Pancreas (tissue), 10 donors: ENCODE measurements at regions not wholly inside any gene's neighbourhood (a gene's known extent, or its start where the extent isn't known, plus 50 kb on each side); places are given as distances from the start of the nearest gene placed in this dataset.

ENCODE experiments used
- ATAC-seq, 4 donors: fragments of 200-7000 bp; cut with Tn5 transposase; one replicate each; pipeline versions ENCODE4 v1.8.0 to v1.9.1; 2020; ENCODE audit warnings: mild to moderate bottlenecking in 4 of 4, moderate library complexity in 4 of 4
- DNase-seq, 6 donors: peaks; one replicate each; pipeline ENCODE4 v3.0.0-alpha.2; 2020
- FAIRE-seq: peaks from 2 replicates; lab custom pipeline; 2012; peaks lifted over from hg19 to GRCh38; lab: Jason Lieb, UNC
- H3K27ac ChIP-seq, 4 donors: fragments of 200-600 bp; sonication (generic); 1 replicate in 3 of 4; 2 replicates in 1 of 4; pipeline versions ENCODE4 v1.5.0 to v1.8.0; 2020
- H3K27me3 ChIP-seq, 4 donors: fragments of 200-600 bp; one replicate each; pipeline ENCODE4 v1.8.0; 2021
- H3K36me3 ChIP-seq, 3 donors: fragments of 200-600 bp; sonication (generic) in 1 of 3; one replicate each; pipeline versions ENCODE4 v1.5.0 to v1.8.0; 2020 to 2021
- H3K4me1 ChIP-seq, 3 donors: fragments of 200-600 bp; one replicate each; pipeline ENCODE4 v1.8.0; 2021
- H3K4me3 ChIP-seq, 4 donors: fragments of 200-600 bp; sonication (generic) in 2 of 4; one replicate each; pipeline versions ENCODE4 v1.5.0 to v1.8.0; 2020 to 2021
- H3K9me3 ChIP-seq, 4 donors: fragments of 200-600 bp; one replicate each; pipeline ENCODE4 v1.8.0; 2021
- WGBS, 2 donors: extraction: QIAGEN DNeasy Blood & Tissue Kit; methylation state at CpG; one replicate each; pipeline ENCODE4 v1.1.7; 2013; 5-methylcytosine and 5-hydroxymethylcytosine counted together
- intact Hi-C, 3 donors: fragments of 100-400 bp; cut with DNase I; formaldehyde crosslinking; loops; one replicate each; pipeline versions ENCODE4 v1.11.1 to v1.14.2; 2022
- TF ChIP-seq, protein P1 (sequence below), 4 donors: fragments of 200-600 bp; sonication (generic) in 3 of 4; IDR thresholded peaks; one replicate each; pipeline versions ENCODE4 v1.5.0 to v1.8.0; 2021; ENCODE audit warnings: antibody characterized with exemption in 4 of 4
- donor health status: healthy with polysubstance abuse.
- donor health status: DM: no; HTN: no; CAD: no; lungs with moderate emphysema.
- donor health status: DM: no; HTN: no; CAD: no.
- donor health status: control.
- donor health status: control.
- donor health status: Bipolar disorder and iron deficiency.
- donor health status: DM: yes; HTN: yes; CAD: no.
- donor health status: DM: no; HTN: no; CAD: no.
- donor health status: DM: no; HTN: no; CAD: no.
- donor health status: DM: yes; HTN: yes; CAD: no.

DNA sequence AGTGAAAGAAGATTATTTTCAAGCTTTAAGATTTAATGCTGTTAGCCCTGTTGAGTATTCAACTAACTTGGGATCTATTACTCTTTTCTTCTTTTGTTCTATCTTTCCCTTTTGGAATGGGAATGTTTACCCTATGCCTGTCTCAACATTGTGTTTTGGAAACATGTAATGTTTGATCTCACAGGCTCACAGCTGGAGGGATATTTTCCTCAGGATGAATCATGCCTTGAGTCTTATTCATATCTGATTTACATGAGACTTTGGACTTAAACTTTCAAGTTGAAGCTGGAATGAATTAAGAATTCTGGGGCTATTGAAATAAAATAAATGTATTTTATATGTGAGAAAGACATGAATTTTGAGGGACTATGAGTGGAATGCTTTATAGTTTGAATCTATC lies 607.8 kb upstream of the PTGER4 start:
- Histone ChIP-seq H3K27me3 (no peaks in the 10 kb centered on the region), H3K9me3 (no peaks in the 10 kb centered on the region), H3K36me3 (no peaks in the 10 kb centered on the region), H3K4me3 (no peak overlapping the region), H3K27ac (no peak overlapping the region), H3K4me1 (no peaks in the 10 kb centered on the region)
- TF ChIP-seq, protein P1, sequence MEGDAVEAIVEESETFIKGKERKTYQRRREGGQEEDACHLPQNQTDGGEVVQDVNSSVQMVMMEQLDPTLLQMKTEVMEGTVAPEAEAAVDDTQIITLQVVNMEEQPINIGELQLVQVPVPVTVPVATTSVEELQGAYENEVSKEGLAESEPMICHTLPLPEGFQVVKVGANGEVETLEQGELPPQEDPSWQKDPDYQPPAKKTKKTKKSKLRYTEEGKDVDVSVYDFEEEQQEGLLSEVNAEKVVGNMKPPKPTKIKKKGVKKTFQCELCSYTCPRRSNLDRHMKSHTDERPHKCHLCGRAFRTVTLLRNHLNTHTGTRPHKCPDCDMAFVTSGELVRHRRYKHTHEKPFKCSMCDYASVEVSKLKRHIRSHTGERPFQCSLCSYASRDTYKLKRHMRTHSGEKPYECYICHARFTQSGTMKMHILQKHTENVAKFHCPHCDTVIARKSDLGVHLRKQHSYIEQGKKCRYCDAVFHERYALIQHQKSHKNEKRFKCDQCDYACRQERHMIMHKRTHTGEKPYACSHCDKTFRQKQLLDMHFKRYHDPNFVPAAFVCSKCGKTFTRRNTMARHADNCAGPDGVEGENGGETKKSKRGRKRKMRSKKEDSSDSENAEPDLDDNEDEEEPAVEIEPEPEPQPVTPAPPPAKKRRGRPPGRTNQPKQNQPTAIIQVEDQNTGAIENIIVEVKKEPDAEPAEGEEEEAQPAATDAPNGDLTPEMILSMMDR (IDR thresholded peaks at IDR 0.05): no peak
- intact Hi-C loops: no loop called here
- ATAC-seq: peak; percentile 68 to 81 (median 76)
- DNase-seq: no peak
- no peak for FAIRE-seq

DNA sequence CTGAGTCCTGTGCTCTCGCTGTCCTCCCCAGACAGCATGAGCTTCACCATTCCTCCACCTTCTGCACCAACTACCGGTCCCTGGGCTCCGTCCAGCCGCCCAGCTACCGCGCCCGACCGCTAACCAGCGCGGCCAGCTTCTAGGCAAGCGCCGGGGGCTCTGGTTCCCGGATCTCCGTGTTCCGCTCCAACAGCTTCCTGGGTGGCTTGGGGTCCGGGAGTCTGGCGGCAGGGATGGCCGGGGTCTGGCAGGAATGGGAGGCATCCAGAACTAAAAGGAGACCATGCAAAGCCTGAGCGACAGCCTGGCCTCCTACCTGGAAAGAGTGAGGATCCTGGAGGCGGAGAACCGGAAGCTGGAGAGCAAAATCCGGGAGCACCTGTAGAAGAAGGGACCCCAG lies 613.1 kb upstream of the PTGER4 start:
- H3K27me3 ChIP-seq: no peaks in the 10 kb centered on the region
- intact Hi-C loops: no loop called here
- H3K36me3 ChIP-seq: no peaks in the 10 kb centered on the region
- whole genome bisulfite sequencing, 2 donors: 93 to 94% methylated on average over 22 of the region's 22 CpGs
- no peak for FAIRE-seq
- no peak overlapping the region for H3K4me3 ChIP-seq
- ATAC-seq: no peak
- no peak overlapping the region for H3K27ac ChIP-seq
- peak in 2 of 6 donors; percentile 48 to 49 for DNase-seq
- no peaks in the 10 kb centered on the region for H3K9me3 ChIP-seq
- TF ChIP-seq, protein P1 (IDR thresholded peaks at IDR 0.05): no peak
- no peaks in the 10 kb centered on the region for H3K4me1 ChIP-seq

GRCh38 chr5:40052808-40053207 lies 626.9 kb upstream of the PTGER4 start:
- H3K27me3 ChIP-seq: no peaks in the 10 kb centered on the region
- no peaks in the 10 kb centered on the region for H3K4me1 ChIP-seq
- WGBS, 2 donors: 47 to 54% methylated on average over 4 of the region's 4 CpGs
- intact Hi-C loops: no loop called here
- H3K36me3 ChIP-seq: no peaks in the 10 kb centered on the region
- TF ChIP-seq, protein P1 (IDR thresholded peaks at IDR 0.05): no peak
- peak in 1 of 4 donors; percentile 27 for ATAC-seq
- H3K9me3 ChIP-seq: no peaks in the 10 kb centered on the region
- no peak overlapping the region for H3K27ac ChIP-seq
- DNase-seq: no peak
- FAIRE-seq: no peak
- no peak overlapping the region for H3K4me3 ChIP-seq

DNA sequence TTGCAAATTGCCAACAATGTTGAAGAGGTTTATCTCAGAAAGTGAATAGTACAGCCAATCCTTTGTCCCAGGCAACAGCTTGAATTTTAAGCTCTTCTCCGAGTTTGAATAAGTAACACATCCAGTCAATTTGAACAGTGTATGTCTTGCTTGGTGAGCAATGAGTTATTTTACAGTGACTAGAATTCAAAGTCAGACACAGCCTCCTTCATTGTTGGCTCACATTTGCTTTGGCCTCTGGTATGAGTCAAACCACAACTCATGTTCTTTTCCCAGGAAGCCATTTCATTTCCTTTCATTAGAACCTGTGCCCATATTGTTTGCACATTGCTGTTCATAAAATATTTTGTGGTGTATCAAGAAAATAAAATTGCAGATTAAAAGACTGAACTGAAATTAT lies 622.0 kb upstream of the DAB2 start:
- TF ChIP-seq, protein P1 (IDR thresholded peaks at IDR 0.05): no peak
- Histone ChIP-seq H3K27me3 (no peaks in the 10 kb centered on the region), H3K4me3 (no peak overlapping the region), H3K36me3 (no peaks in the 10 kb centered on the region), H3K9me3 (no peaks in the 10 kb centered on the region), H3K27ac (no peak overlapping the region), H3K4me1 (no peaks in the 10 kb centered on the region)
- ATAC-seq (no peak), DNase-seq (no peak), FAIRE-seq (no peak)
- intact Hi-C loops: no loop called here
- WGBS, 2 donors: 72 to 74% methylated on average over 1 of the region's 1 CpG

- Histone ChIP-seq H3K27me3 (no peaks in the 10 kb centered on the region), H3K36me3 (no peaks in the 10 kb centered on the region), H3K4me3 (no peak overlapping the region), H3K27ac (no peak overlapping the region), H3K4me1 (no peaks in the 10 kb centered on the region), H3K9me3 (no peaks in the 10 kb centered on the region)
- FAIRE-seq (no peak), DNase-seq (no peak), ATAC-seq (no peak)
- intact Hi-C loops: no loop called here
- TF ChIP-seq, protein P1 (IDR thresholded peaks at IDR 0.05): no peak
- WGBS, 2 donors: 84 to 93% methylated on average over 3 of the region's 3 CpGs
These were observed 620.6 kb upstream of the DAB2 start for GRCh38 chr5:40045429-40045828.
